ENCODE measurements at regions not wholly inside any gene's neighbourhood (a gene's known extent, or its start where the extent isn't known, plus 50 kb on each side); places are given as distances from the start of the nearest gene placed in this dataset.

GRCh38 chr2:157181234-157181633 is 76.3 kb upstream of the GALNT5 start (continued):
- TF ChIP-seq ERG (CRISPR knock-in tag; IDR thresholded peaks at IDR 0.05), result no peak

GRCh38 chr2:157182204-157182709 is 75.2 kb upstream of the GALNT5 start:
- Mint-ChIP-seq H3K4me3 (no peak overlapping the region), H3K4me1 (no peaks in the 10 kb centered on the region), H3K27me3 (ENCODE audit: low read depth) (no peaks in the 10 kb centered on the region), H3K36me3 (no peaks in the 10 kb centered on the region), H3K9me3 (peaks cover 3% of the 10 kb centered on the region), H3K27ac (no peak overlapping the region)
- CTCF ChIA-PET, result no interaction called here
- TF ChIP-seq USF2 (CRISPR knock-in tag; IDR thresholded peaks at IDR 0.05) (no peak), STAT6 (CRISPR knock-in tag; conservative IDR thresholded peaks at IDR 0.05; ENCODE audit: low read depth) (no peak), GTF2I (CRISPR knock-in tag; conservative IDR thresholded peaks at IDR 0.05) (no peak), ZNF232 (CRISPR knock-in tag; IDR thresholded peaks at IDR 0.05) (no peak), ZNF423 (CRISPR knock-in tag; IDR thresholded peaks at IDR 0.05) (no peak)
- POLR2A ChIA-PET, result no interaction called here
- ATAC-seq, result no peak
- DNase-seq (ENCODE audit: low spot score), result no peak

- ChIA-PET CTCF (interaction anchor here (0.8 to 1.2 kb wide), 2 partner anchors 65 to 1805 kb away, joined by 4 to 6 read pairs; no protein-coding TSS in a partner anchor), POLR2A (no interaction called here)
- Mint-ChIP-seq H3K27me3 (ENCODE audit: low read depth) (no peaks in the 10 kb centered on the region), H3K36me3 (no peaks in the 10 kb centered on the region), H3K4me3 (no peak overlapping the region), H3K4me1 (no peaks in the 10 kb centered on the region), H3K27ac (no peak overlapping the region), H3K9me3 (peaks cover 3% of the 10 kb centered on the region)
- TF ChIP-seq NFATC4 (CRISPR knock-in tag; IDR thresholded peaks at IDR 0.05) (no peak), MLX (CRISPR knock-in tag; IDR thresholded peaks at IDR 0.05) (no peak), ZNF232 (CRISPR knock-in tag; IDR thresholded peaks at IDR 0.05) (no peak), ZNF219 (CRISPR knock-in tag; IDR thresholded peaks at IDR 0.05; ENCODE audit: borderline replicate concordance) (no peak), MAX (CRISPR knock-in tag; IDR thresholded peaks at IDR 0.05) (no peak), TEAD1 (CRISPR knock-in tag; IDR thresholded peaks at IDR 0.05) (no peak), ZNF512 (CRISPR knock-in tag; IDR thresholded peaks at IDR 0.05; ENCODE audit: borderline replicate concordance) (no peak)
- no peak for DNase-seq (ENCODE audit: low spot score)
- ATAC-seq, result no peak
These were observed 74.6 kb upstream of the GALNT5 start for GRCh38 chr2:157182834-157183396.
